Endothelial cell (in vitro differentiated cells): ENCODE measurements at regions not wholly inside any gene's neighbourhood (a gene's known extent, or its start where the extent isn't known, plus 50 kb on each side); places are given as distances from the start of the nearest gene placed in this dataset.

ENCODE experiments used
- DNase-seq: peaks from one replicate; pipeline ENCODE4 v3.0.0; 2021; ENCODE audit warnings: low spot score
- H3K27ac Mint-ChIP-seq: one replicate; pipeline ENCODE4 v1.8.0; 2021; ENCODE audit warnings: mixed read lengths, inconsistent platforms; ENCODE audit not compliant: unreplicated experiment
- H3K27me3 Mint-ChIP-seq: one replicate; pipeline ENCODE4 v1.8.0; 2021; ENCODE audit warnings: mild to moderate bottlenecking, moderate library complexity, mixed read lengths, inconsistent platforms; ENCODE audit not compliant: unreplicated experiment
- H3K36me3 Mint-ChIP-seq: one replicate; pipeline ENCODE4 v1.8.0; 2021; ENCODE audit warnings: mild to moderate bottlenecking, low read depth, mixed read lengths, inconsistent platforms; ENCODE audit not compliant: unreplicated experiment
- H3K4me1 Mint-ChIP-seq: one replicate; pipeline ENCODE4 v1.8.0; 2021; ENCODE audit warnings: mild to moderate bottlenecking, mixed read lengths, inconsistent platforms; ENCODE audit not compliant: unreplicated experiment
- H3K4me3 Mint-ChIP-seq: one replicate; pipeline ENCODE4 v1.8.0; 2021; ENCODE audit warnings: mild to moderate bottlenecking, mixed read lengths, inconsistent platforms; ENCODE audit not compliant: unreplicated experiment
- H3K9me3 Mint-ChIP-seq: one replicate; pipeline ENCODE4 v1.8.0; 2021; ENCODE audit warnings: mixed read lengths, inconsistent platforms; ENCODE audit not compliant: unreplicated experiment
- TF ChIP-seq, protein P1 (sequence below): fragments of 200-600 bp; sonication (generic); IDR thresholded peaks from one replicate; pipeline ENCODE4 v1.5.0; 2021; ENCODE audit warnings: antibody characterized with exemption; ENCODE audit not compliant: unreplicated experiment

GRCh38 chr2:220147161-220148038 is 520.0 kb downstream of the SLC4A3 start:
- no peak overlapping the region for H3K4me3 Mint-ChIP-seq
- no peaks in the 10 kb centered on the region for H3K9me3 Mint-ChIP-seq
- TF ChIP-seq, protein P1, sequence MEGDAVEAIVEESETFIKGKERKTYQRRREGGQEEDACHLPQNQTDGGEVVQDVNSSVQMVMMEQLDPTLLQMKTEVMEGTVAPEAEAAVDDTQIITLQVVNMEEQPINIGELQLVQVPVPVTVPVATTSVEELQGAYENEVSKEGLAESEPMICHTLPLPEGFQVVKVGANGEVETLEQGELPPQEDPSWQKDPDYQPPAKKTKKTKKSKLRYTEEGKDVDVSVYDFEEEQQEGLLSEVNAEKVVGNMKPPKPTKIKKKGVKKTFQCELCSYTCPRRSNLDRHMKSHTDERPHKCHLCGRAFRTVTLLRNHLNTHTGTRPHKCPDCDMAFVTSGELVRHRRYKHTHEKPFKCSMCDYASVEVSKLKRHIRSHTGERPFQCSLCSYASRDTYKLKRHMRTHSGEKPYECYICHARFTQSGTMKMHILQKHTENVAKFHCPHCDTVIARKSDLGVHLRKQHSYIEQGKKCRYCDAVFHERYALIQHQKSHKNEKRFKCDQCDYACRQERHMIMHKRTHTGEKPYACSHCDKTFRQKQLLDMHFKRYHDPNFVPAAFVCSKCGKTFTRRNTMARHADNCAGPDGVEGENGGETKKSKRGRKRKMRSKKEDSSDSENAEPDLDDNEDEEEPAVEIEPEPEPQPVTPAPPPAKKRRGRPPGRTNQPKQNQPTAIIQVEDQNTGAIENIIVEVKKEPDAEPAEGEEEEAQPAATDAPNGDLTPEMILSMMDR: no peak
- H3K4me1 Mint-ChIP-seq: peaks cover 13% of the 10 kb centered on the region
- no peak for DNase-seq
- H3K27ac Mint-ChIP-seq: no peak overlapping the region
- no peaks in the 10 kb centered on the region for H3K36me3 Mint-ChIP-seq
- peaks cover 4% of the 10 kb centered on the region for H3K27me3 Mint-ChIP-seq

- Mint-ChIP-seq H3K4me1 (peaks cover 13% of the 10 kb centered on the region), H3K27ac (no peak overlapping the region), H3K27me3 (peaks cover 6% of the 10 kb centered on the region), H3K4me3 (no peak overlapping the region), H3K9me3 (no peaks in the 10 kb centered on the region), H3K36me3 (no peaks in the 10 kb centered on the region)
- no peak for DNase-seq
- TF ChIP-seq, protein P1: no peak
Measured at GRCh38 chr2:220148471-220149248, 521.2 kb downstream of the SLC4A3 start.

DNA sequence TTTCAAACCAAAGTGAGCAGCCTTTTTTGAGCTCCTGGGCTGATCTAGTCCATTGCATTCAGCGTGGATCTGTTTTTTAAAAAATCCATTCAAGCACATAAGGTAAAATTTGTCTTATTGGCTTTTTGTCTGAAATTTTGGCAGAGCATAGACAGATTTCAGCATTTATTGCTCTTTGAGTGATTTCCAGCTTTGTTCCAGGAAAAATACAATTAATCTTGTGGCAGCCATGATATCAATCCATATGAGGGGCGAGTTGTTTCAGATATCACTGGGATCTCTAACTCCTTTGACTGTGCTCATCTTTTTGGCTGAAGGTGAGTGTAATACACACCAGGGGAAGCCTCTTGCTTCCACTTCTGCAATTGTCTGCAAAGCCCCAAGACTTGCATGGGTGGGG is 523.9 kb downstream of the SLC4A3 start:
- TF ChIP-seq, protein P1: no peak
- no peak for DNase-seq
- Mint-ChIP-seq H3K9me3 (no peaks in the 10 kb centered on the region), H3K36me3 (no peaks in the 10 kb centered on the region), H3K4me1 (no peaks in the 10 kb centered on the region), H3K27me3 (peaks cover 5% of the 10 kb centered on the region), H3K27ac (no peak overlapping the region), H3K4me3 (no peak overlapping the region)

DNA sequence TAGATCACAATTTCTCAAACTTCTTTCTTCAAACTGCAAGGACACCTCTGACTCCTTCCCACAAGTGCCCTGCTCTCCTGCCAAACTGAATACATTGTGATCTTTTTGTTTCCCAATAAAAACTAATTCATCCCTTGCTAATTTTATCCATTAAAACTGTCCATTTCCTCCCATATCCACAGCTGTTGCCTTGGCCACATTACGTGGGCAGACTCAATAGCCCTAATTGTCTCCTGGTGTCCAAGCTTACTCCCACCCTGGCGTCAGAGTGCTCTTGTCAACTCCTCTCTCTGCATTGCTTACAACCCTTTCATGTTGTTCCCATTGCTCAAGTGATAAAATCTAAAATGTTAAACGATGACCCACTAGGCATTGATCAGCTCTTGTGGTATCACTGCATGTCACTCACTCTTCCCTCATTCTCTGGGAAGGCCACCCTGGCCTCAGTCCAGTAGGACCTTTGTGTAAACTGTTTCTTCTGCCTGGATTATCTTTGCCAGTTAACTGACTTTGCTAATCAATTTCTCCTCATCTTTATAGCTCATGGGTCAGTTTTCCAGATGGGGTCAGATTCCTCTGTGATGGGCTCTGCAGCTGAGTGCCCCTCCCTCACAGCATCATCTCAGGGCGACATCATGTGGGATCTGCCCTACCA is 525.0 kb downstream of the SLC4A3 start:
- no peaks in the 10 kb centered on the region for H3K9me3 Mint-ChIP-seq
- no peaks in the 10 kb centered on the region for H3K36me3 Mint-ChIP-seq
- no peak overlapping the region for H3K4me3 Mint-ChIP-seq
- no peaks in the 10 kb centered on the region for H3K4me1 Mint-ChIP-seq
- TF ChIP-seq, protein P1: no peak
- DNase-seq: no peak
- peaks cover 8% of the 10 kb centered on the region for H3K27me3 Mint-ChIP-seq
- no peak overlapping the region for H3K27ac Mint-ChIP-seq
